ENCODE measurements at regions not wholly inside any gene's neighbourhood (a gene's known extent, or its start where the extent isn't known, plus 50 kb on each side); places are given as distances from the start of the nearest gene placed in this dataset.

GRCh38 chr1:239816081-239816782 lies 275.5 kb upstream of the FMN2 start:
- Histone ChIP-seq H3K36me3 (no peaks in the 10 kb centered on the region), H3K27me3 (no peaks in the 10 kb centered on the region), H3K4me1 (peaks cover 8% of the 10 kb centered on the region), H3K9me3 (no peaks in the 10 kb centered on the region), H3K4me3 (no peak overlapping the region), H3K27ac (peak overlapping the region; percentile 64)
- TF ChIP-seq, protein P1, sequence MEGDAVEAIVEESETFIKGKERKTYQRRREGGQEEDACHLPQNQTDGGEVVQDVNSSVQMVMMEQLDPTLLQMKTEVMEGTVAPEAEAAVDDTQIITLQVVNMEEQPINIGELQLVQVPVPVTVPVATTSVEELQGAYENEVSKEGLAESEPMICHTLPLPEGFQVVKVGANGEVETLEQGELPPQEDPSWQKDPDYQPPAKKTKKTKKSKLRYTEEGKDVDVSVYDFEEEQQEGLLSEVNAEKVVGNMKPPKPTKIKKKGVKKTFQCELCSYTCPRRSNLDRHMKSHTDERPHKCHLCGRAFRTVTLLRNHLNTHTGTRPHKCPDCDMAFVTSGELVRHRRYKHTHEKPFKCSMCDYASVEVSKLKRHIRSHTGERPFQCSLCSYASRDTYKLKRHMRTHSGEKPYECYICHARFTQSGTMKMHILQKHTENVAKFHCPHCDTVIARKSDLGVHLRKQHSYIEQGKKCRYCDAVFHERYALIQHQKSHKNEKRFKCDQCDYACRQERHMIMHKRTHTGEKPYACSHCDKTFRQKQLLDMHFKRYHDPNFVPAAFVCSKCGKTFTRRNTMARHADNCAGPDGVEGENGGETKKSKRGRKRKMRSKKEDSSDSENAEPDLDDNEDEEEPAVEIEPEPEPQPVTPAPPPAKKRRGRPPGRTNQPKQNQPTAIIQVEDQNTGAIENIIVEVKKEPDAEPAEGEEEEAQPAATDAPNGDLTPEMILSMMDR (IDR thresholded peaks at IDR 0.05), result no peak
- TF ChIP-seq POLR2AphosphoS5 (IDR thresholded peaks at IDR 0.05; ENCODE audit: insufficient read depth in 1 of 2, low read depth in 1 of 2), result peak in 1 of 2 donors; percentile 64
- TF ChIP-seq POLR2A (IDR thresholded peaks at IDR 0.05), result no peak
- intact Hi-C loops (cut with DNase I), result no loop called here
- DNase-seq (ENCODE audit: extremely low spot score in 2 of 2), result no peak

DNA sequence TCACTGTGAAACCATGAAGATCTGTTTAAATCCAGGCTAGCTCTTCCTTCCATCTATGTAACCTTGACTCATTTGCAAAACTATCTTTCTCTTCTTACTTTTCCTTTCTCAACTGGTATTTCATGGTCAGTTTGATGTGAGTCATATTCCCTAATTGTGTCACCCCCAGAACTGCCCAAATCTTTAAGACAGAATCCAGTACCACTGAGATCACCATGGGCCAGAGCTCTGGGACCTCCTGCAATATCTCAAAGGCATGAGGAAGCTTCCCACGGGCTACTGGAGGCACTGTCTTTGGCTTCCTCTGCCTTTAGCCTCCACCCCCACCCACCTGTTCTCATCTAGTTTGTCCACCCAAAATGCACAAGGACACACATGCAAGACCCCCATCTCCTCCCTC lies 274.4 kb upstream of the FMN2 start:
- TF ChIP-seq, protein P1 (IDR thresholded peaks at IDR 0.05), result no peak
- TF ChIP-seq POLR2A (IDR thresholded peaks at IDR 0.05) (no peak), POLR2AphosphoS5 (IDR thresholded peaks at IDR 0.05; ENCODE audit: insufficient read depth in 1 of 2, low read depth in 1 of 2) (no peak)
- Histone ChIP-seq H3K27me3 (no peaks in the 10 kb centered on the region), H3K36me3 (no peaks in the 10 kb centered on the region), H3K27ac (no peak overlapping the region), H3K9me3 (no peaks in the 10 kb centered on the region), H3K4me1 (peaks cover 8% of the 10 kb centered on the region), H3K4me3 (no peak overlapping the region)
- intact Hi-C loops (cut with DNase I), result no loop called here
- no peak for DNase-seq (ENCODE audit: extremely low spot score in 2 of 2)

- TF ChIP-seq POLR2A (IDR thresholded peaks at IDR 0.05), result no peak
- TF ChIP-seq POLR2AphosphoS5 (IDR thresholded peaks at IDR 0.05; ENCODE audit: insufficient read depth in 1 of 2, low read depth in 1 of 2), result no peak
- TF ChIP-seq, protein P1 (IDR thresholded peaks at IDR 0.05), result no peak
- H3K9me3 ChIP-seq, result no peaks in the 10 kb centered on the region
- no peak overlapping the region for H3K27ac ChIP-seq
- DNase-seq (ENCODE audit: extremely low spot score in 2 of 2), result no peak
- intact Hi-C loops (cut with DNase I), result no loop called here
- H3K36me3 ChIP-seq, result no peaks in the 10 kb centered on the region
- H3K27me3 ChIP-seq, result no peaks in the 10 kb centered on the region
- H3K4me1 ChIP-seq, result peaks cover 8% of the 10 kb centered on the region
- H3K4me3 ChIP-seq, result no peak overlapping the region
These were observed 273.9 kb upstream of the FMN2 start for GRCh38 chr1:239817801-239818200.

DNA sequence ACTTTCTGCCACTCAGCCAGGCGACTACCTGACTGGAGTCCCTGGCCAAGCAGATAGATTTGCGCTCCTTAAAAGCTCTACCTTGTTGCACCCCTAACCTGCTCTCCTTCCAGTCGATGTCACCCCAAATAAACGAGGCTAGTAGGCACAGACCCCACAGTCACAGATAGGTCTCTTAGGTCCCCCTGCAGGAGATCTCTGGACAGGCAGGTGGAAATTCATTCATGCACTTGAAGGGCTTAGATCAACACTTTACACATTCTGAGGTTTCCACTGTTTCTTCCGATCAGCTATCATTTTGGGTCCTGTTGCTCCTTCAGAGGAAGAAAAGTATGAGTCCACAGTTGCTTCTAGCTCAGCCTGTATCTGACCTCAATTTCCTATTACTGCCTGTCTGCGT lies 272.6 kb upstream of the FMN2 start:
- no peak overlapping the region for H3K27ac ChIP-seq
- peaks cover 8% of the 10 kb centered on the region for H3K4me1 ChIP-seq
- no peaks in the 10 kb centered on the region for H3K27me3 ChIP-seq
- no peaks in the 10 kb centered on the region for H3K9me3 ChIP-seq
- no peak for TF ChIP-seq POLR2A (IDR thresholded peaks at IDR 0.05)
- TF ChIP-seq, protein P1 (IDR thresholded peaks at IDR 0.05), result no peak
- TF ChIP-seq POLR2AphosphoS5 (IDR thresholded peaks at IDR 0.05; ENCODE audit: insufficient read depth in 1 of 2, low read depth in 1 of 2), result no peak
- no peak for DNase-seq (ENCODE audit: extremely low spot score in 2 of 2)
- intact Hi-C loops (cut with DNase I), result no loop called here
- H3K36me3 ChIP-seq, result no peaks in the 10 kb centered on the region
- H3K4me3 ChIP-seq, result no peak overlapping the region

DNA sequence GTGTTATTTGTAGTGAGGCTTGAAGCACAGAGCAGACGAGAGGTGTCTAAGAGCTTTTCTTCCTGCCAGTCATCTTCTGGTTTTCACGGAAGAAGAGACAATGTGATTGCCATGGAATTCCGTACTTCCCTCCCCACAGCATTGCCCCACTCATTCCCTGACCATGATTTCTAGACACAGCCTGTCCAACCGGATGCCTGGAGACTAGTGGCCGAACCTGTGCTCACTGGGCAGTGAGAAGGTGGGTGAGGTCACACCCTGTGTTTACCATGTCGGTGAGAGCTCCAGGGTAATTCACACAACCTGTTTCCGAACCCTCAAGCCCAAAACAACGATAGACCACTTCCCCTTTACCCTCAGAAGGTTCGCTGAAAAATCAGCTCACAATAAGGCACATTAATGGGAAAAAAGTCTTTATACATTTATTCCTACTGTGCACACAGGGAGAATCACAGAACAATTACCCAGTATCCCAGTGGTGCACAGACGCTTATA lies 271.9 kb upstream of the FMN2 start:
- no peaks in the 10 kb centered on the region for H3K9me3 ChIP-seq
- peaks cover 2% of the 10 kb centered on the region for H3K4me1 ChIP-seq
- DNase-seq (ENCODE audit: extremely low spot score in 2 of 2), result no peak
- no peak overlapping the region for H3K27ac ChIP-seq
- no peak overlapping the region for H3K4me3 ChIP-seq
- no peaks in the 10 kb centered on the region for H3K36me3 ChIP-seq
- intact Hi-C loops (cut with DNase I), result no loop called here
- no peak for TF ChIP-seq POLR2A (IDR thresholded peaks at IDR 0.05)
- TF ChIP-seq POLR2AphosphoS5 (IDR thresholded peaks at IDR 0.05; ENCODE audit: insufficient read depth in 1 of 2, low read depth in 1 of 2), result no peak
- TF ChIP-seq, protein P1 (IDR thresholded peaks at IDR 0.05), result no peak
- no peaks in the 10 kb centered on the region for H3K27me3 ChIP-seq

Data from vagina (tissue), 2 donors.